ENCODE measurements at regions not wholly inside any gene's neighbourhood (a gene's known extent, or its start where the extent isn't known, plus 50 kb on each side); places are given as distances from the start of the nearest gene placed in this dataset.

GRCh38 chr6:40909811-40910210 is 129.2 kb downstream of the UNC5CL start:
- no peak for DNase-seq (ENCODE audit: low spot score)

GRCh38 chr6:40907198-40907701 is 131.8 kb downstream of the UNC5CL start:
- DNase-seq (ENCODE audit: low spot score): no peak

GRCh38 chr6:40906759-40907158 is 132.3 kb downstream of the UNC5CL start:
- no peak for DNase-seq (ENCODE audit: low spot score)

DNA sequence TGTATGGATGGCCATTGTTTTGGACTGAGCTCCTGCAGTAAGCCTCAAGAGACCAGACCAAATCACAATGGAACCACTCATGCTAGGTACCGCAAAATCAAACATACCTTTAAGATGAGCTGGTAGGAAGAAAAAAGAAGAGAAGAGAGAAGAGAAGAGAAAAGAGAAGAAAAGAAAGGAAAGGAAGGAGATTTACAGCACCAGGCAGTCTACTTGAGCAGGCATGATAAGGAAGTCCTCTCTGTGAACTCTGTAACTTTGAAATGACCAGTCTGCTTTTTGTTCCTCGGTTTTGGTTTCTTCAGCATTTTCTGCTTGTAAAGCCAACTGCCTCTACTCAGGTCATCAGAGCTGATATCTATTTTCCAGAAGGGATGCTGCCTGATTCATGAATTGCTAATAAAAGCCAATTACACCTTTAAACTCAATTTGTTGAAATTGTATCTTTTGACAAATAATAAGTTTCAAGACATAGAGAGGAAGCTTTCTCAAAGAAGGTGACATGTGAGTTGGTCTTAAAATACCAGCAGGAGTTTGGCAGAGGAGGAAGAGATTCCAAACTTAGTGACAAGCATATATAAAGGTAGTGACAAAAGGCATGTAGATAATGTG is 134.3 kb downstream of the UNC5CL start:
- DNase-seq (ENCODE audit: low spot score): no peak

DNA sequence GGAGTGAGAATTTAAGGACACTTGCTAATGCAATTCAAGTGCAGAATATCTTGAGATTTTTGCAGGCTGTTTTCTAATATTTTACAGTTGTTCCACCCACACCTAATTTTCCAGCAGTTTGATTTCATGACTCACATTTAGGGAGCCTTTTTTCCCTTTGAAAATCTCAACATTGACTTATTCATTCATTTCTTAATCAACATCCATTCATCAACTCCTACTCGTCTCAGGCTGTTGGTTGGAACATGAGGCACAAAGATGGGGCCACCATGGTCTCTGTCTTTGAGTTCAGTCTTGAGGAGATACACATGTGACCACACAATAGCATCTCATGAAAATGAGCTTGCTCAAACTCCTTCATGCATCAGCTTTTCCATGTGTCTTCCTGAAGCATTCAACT is 135.6 kb downstream of the UNC5CL start:
- no peak for DNase-seq (ENCODE audit: low spot score)

DNA sequence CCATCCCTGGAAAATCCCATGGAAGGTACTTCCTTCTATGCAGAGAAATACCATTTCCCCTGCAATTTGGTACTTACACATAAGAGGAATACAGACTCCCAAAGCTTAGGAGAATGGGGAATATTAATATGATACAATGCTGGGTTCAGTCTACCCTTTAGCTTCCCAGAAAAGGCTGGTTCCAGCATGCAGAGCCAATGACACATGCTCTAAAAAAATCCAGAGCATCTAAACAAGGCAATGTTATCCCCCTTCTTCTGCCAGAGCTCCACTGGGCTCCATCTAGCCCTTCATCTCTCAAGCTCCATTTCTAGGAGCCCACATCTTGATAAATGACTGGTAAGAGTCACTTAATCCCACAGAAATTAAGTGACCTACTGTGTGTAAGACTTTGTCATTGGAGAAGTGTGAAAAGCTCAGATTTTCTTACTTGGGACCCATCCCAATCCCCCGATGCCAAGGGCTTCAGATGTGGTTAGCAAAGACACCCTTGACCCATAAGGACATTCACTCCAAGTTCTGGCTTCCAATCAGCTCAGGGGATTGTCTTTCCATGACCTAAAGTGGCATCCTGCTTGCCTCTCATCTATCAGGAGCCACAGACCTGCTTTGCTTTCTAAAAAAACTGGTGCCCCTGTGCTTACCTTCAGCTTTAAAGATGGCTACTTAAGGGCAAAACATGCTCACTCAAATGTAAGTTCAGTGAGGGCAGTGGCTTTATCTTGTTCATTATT is 137.5 kb downstream of the UNC5CL start:
- no peak for DNase-seq (ENCODE audit: low spot score)

DNA sequence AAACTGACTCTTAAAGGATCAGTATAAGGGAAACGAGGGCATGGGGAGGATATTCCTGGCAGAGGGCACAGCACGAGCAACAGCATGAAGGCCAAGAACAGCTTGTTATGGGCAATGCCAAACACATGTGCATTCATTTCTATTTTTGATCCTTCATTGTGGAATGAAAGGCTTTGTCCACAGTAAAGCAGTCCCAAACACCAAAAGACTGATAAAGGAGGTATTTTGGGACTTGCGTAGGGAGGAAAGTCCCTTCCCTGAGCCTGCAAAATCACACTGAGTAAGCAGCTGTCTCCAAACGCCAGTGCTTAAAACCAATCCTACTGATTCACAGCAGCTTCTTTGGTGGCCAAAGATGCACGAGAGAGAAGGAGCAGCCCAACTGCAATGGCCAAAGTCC is 138.2 kb downstream of the UNC5CL start:
- no peak for DNase-seq (ENCODE audit: low spot score)

- no peak for DNase-seq (ENCODE audit: low spot score)
Observed at GRCh38 chr6:40899684-40900155, 139.3 kb downstream of the UNC5CL start.

- DNase-seq (ENCODE audit: low spot score): no peak
Observed at GRCh38 chr6:40898073-40898472, 140.9 kb downstream of the UNC5CL start.

DNA sequence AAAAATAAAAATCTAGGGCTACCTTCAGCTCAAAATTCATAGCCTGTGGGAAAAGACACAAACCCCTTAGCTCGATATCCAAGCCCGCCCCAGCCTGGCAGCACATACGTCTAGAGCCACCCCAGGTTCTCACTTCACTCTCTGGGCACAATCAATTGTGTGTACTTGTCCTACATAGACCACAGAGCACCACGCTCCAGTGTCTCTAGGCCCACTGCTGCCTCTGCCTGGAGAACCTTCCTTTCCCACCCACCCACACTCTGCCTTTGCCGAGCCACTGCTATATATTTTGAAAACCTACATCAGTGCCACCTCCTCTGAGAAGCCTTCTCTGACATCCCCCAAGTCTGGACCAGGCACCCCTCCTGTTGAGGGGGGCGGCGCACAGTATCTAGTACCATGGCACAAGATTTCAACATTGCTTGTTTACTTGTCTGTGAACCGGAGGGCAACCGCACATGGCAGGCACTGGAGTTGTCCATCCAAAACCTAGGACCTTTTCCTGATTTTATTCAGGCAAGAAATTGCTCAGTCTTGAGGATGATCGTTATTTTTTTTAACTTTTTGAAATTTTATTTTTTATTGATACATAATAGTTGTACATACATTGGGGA is 141.5 kb downstream of the UNC5CL start:
- DNase-seq (ENCODE audit: low spot score): no peak

DNA sequence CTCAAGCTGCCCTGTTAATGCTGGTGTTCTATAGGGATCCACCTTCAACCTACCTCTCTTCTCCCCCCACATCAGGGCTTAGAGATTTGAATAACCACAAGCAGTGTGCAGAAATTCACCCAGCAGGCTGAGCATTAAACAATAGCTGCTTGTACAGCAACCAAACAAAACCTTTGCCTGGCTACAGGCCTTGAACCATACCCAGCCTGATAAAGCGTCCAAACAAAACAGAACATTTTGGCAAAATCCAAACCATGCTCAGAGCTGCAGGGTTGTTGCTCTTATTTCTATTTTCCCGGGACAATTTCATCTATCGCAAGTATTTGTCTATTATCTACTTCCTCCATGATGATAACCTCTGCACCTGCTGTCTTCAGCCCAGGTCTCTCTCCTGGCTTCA is 142.3 kb downstream of the UNC5CL start:
- no peak for DNase-seq (ENCODE audit: low spot score)

DNA sequence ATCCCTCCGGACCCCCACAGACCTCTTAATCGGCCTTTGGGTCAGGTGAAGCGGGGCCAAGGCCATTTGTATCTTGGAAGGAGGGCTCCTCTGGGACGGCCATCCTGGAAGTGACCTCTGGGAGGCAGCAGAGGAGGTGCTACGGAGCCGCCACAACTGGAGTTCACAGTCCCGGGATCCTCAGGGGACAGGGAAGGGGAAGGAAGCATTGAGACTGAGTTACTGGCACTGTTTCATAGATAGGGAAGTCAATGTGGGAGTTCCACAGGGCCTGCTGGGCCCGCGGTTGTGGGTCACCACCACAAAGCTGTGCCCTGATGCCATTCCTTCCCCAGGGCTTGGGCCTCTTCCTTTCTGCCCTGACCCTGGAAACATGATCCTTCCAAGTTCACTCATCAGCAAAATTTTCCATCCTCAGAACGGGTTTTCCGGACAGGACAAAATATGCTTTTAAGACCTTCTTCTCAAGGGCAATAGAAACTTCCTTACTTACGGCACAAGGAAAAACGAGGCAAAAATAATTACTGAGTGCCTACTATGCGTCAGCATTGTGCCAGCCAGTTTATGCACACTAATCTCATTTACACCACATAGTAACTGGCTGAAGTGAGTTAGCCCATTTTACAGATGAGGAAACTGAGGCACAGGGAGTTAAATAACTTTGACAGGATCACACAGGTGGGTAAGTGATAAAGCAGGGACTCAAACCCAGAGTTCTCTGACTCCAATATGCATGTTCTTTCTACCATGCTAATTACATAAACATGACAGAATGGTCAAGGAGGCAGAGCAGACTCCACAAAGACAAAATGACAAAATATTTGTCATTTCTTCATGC is 143.8 kb downstream of the UNC5CL start:
- DNase-seq (ENCODE audit: low spot score): peak; percentile 25

GRCh38 chr6:40893021-40893420 is 146.0 kb downstream of the UNC5CL start:
- no peak for DNase-seq (ENCODE audit: low spot score)

DNA sequence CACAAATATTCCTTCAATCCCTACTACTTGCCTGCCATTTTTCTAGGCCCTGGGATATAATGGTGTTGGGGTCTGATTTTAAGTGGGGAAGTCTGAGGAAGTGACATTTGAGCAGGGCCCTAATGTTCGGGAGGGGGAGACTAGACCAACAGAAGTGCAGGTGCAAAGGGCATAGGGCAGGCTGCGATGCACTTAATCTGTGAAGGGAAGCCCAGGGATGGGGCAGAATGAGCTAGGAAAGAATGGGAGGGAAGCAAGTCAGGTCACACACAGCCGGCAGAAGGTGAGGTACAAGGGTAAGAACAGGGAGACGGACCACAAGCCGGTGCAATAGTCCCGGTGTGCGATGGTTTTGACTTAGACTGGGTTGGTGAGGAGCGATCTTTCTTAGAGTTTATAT is 146.8 kb downstream of the UNC5CL start:
- no peak for DNase-seq (ENCODE audit: low spot score)

- no peak for DNase-seq (ENCODE audit: low spot score)
Observed at GRCh38 chr6:40891686-40892085, 147.3 kb downstream of the UNC5CL start.

DNA sequence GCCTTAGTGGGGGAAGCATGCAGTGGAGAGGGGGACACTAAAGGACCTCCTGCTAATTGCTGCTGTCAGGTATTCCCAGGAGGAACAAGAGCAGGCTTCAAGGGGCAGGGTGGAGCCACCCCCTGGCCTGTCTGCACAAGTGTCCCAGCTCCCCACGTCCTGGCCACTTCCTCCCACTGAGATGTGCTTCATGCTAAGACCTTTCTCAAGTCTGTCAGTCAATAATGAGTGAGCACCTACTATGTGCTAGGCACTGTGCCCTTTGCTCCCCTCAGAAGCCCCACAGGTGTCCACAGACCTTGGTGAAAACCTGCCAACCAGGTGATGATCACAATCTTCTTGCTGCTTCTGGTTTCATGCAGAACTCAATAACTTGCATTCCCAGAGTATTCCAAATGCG is 147.9 kb downstream of the UNC5CL start:
- no peak for DNase-seq (ENCODE audit: low spot score)

- DNase-seq (ENCODE audit: low spot score): no peak
Observed at GRCh38 chr6:40889137-40889832, 149.7 kb downstream of the UNC5CL start.

GRCh38 chr6:40888456-40888990 is 150.5 kb downstream of the UNC5CL start:
- no peak for DNase-seq (ENCODE audit: low spot score)

DNA sequence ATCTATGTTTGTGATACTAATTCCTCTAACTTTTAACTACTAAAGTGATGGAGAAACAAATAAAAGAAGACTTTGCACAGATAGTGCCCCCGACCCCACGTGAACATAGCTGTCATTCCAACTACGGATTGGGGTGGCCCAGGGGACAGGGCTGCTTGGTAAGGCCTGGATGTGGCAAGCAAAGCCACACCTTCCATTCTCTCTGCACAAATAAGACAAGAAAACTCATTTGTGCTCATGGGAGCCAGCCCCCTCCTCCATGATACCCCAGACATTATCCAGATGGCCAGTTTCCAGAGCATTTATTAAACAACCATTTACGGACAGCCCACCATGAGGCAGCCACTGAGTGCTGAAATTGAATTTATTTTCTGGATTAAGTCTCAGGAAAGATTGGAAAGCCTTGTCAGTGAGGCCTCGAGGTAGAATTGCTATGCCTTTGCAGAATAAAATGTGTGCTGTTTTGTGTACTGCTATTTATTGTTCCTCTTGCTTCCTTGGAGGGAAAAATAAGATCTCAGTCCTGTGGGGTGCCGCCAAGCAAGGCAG is 151.2 kb downstream of the UNC5CL start:
- no peak for DNase-seq (ENCODE audit: low spot score)

- DNase-seq (ENCODE audit: low spot score): peak; percentile 11
Observed at GRCh38 chr6:40887079-40887791, 151.8 kb downstream of the UNC5CL start.

Data from Ammon's horn (tissue), 1 donor.